CD4-positive, alpha-beta T cell treated with Interleukin-6 for 4 hours (primary cell): ENCODE measurements at regions not wholly inside any gene's neighbourhood (a gene's known extent, or its start where the extent isn't known, plus 50 kb on each side); places are given as distances from the start of the nearest gene placed in this dataset.
"Not testable (repeated sequence)": the region's sequence is repeated elsewhere in the genome, so short reads cannot be mapped to it uniquely, and the experiment has no call there.

Source experiments
- DNase-seq: peaks from one replicate; pipeline ENCODE4 v3.0.0-alpha.2; 2020; ENCODE audit warnings: mixed read lengths

GRCh38 chr5:1998716-1999317 is 116.1 kb upstream of the IRX4 start:
- no peak for DNase-seq

- DNase-seq: no peak
These were observed 115.6 kb upstream of the IRX4 start for GRCh38 chr5:1998348-1998669.

- DNase-seq: no peak
These were observed 115.1 kb upstream of the IRX4 start for GRCh38 chr5:1997640-1998347.

- DNase-seq: no peak
These were observed 112.8 kb upstream of the IRX4 start for GRCh38 chr5:1995491-1995890.

- DNase-seq: no peak
These were observed 104.7 kb upstream of the IRX4 start for GRCh38 chr5:1987471-1987870.

GRCh38 chr5:1985781-1986180 is 103.1 kb upstream of the IRX4 start:
- no peak for DNase-seq

GRCh38 chr5:1983919-1984695 is 101.4 kb upstream of the IRX4 start:
- no peak for DNase-seq

GRCh38 chr5:1983401-1983800 is 100.7 kb upstream of the IRX4 start:
- DNase-seq: no peak

GRCh38 chr5:1982561-1982960 is 99.8 kb upstream of the IRX4 start:
- DNase-seq: not testable (repeated sequence)

GRCh38 chr5:1975898-1976765 is 93.4 kb upstream of the IRX4 start:
- no peak for DNase-seq

GRCh38 chr5:1975406-1975715 is 92.6 kb upstream of the IRX4 start:
- DNase-seq: no peak

- no peak for DNase-seq
These were observed 92.0 kb upstream of the IRX4 start for GRCh38 chr5:1974501-1975405.

- no peak for DNase-seq
These were observed 91.4 kb upstream of the IRX4 start for GRCh38 chr5:1974081-1974480.

- DNase-seq: no peak
These were observed 90.8 kb upstream of the IRX4 start for GRCh38 chr5:1973391-1974013.

- DNase-seq: no peak
These were observed 89.2 kb upstream of the IRX4 start for GRCh38 chr5:1971944-1972343.

- DNase-seq: no peak
These were observed 85.0 kb upstream of the IRX4 start for GRCh38 chr5:1967736-1968135.

GRCh38 chr5:1966461-1966860 is 83.7 kb upstream of the IRX4 start:
- DNase-seq: no peak

GRCh38 chr5:1965925-1966324 is 83.2 kb upstream of the IRX4 start:
- no peak for DNase-seq

GRCh38 chr5:1963941-1964451 is 81.3 kb upstream of the IRX4 start:
- DNase-seq: no peak

- no peak for DNase-seq
These were observed 80.6 kb upstream of the IRX4 start for GRCh38 chr5:1963358-1963757.

- DNase-seq: no peak
These were observed 80.1 kb upstream of the IRX4 start for GRCh38 chr5:1962619-1963355.
